CD4-positive, alpha-beta T cell (primary cell): ENCODE measurements at regions not wholly inside any gene's neighbourhood (a gene's known extent, or its start where the extent isn't known, plus 50 kb on each side); places are given as distances from the start of the nearest gene placed in this dataset.
A peak's percentile ranks its signal among the peaks of the same experiment; 100 is the strongest.

ENCODE experiments used
- ATAC-seq: fragments of 200-7000 bp; cut with Tn5 transposase; one replicate; pipeline ENCODE4 v1.10.0; 2022; ENCODE audit warnings: mild to moderate bottlenecking; ENCODE audit not compliant: poor library complexity
- CTCF ChIA-PET: fragments of 350-600 bp; sonication (Branson Sonifier 250); formaldehyde crosslinking; loops from one replicate; lab custom pipeline; 2021; ENCODE audit warnings: antibody characterized with exemption, inconsistent platforms; lab: Charles Lee
- POLR2A ChIA-PET: fragments of 350-600 bp; sonication (Branson Sonifier 250); formaldehyde crosslinking; loops from one replicate; lab custom pipeline; 2021; ENCODE audit warnings: antibody characterized with exemption, inconsistent platforms; lab: Charles Lee
- DNase-seq, 14 experiments: peaks; one replicate each; pipeline ENCODE4 v3.0.0-alpha.2; 2013 to 2020; ENCODE audit warnings: mixed read lengths in 2 of 14
- H3K27ac ChIP-seq, 2 donors: one replicate each; pipeline versions ENCODE4 v1.5.1 to v1.7.0; 2013; ENCODE audit warnings: low read length in 2 of 2, low read depth in 1 of 2, mild to moderate bottlenecking in 1 of 2
- H3K27me3 ChIP-seq, 2 experiments: 1 replicate in 1 of 2; 2 replicates in 1 of 2; pipeline versions ENCODE4 v1.6.1 to v1.7.0; 2013; ENCODE audit warnings: low read length in 2 of 2, control low read depth in 1 of 2, mild to moderate bottlenecking in 1 of 2, moderate library complexity in 1 of 2; ENCODE audit not compliant: insufficient read depth in 2 of 2, control insufficient read depth in 1 of 2
- H3K36me3 ChIP-seq: one replicate; pipeline ENCODE4 v1.6.1; 2013; ENCODE audit warnings: low read length, control low read depth; ENCODE audit not compliant: insufficient read depth
- H3K4me1 ChIP-seq: one replicate; pipeline ENCODE4 v1.6.1; 2013; ENCODE audit warnings: low read length, control low read depth; ENCODE audit not compliant: insufficient read depth
- H3K4me3 ChIP-seq: one replicate; pipeline ENCODE4 v1.5.1; 2013; ENCODE audit warnings: mild to moderate bottlenecking, low read length, moderate library complexity
- H3K9me3 ChIP-seq, 2 experiments: 1 replicate in 1 of 2; 2 replicates in 1 of 2; pipeline versions ENCODE4 v1.6.1 to v1.7.0; 2013; ENCODE audit warnings: low read length in 2 of 2, mild to moderate bottlenecking in 2 of 2, control low read depth in 1 of 2, moderate library complexity in 1 of 2; ENCODE audit not compliant: control insufficient read depth in 1 of 2, insufficient read depth in 1 of 2
- H3K27ac Mint-ChIP-seq: one replicate; pipeline ENCODE4 v1.8.0; 2020; ENCODE audit warnings: mixed read lengths
- H3K27me3 Mint-ChIP-seq: one replicate; pipeline ENCODE4 v1.8.0; 2021; ENCODE audit warnings: mixed read lengths
- H3K36me3 Mint-ChIP-seq: one replicate; pipeline ENCODE4 v1.8.0; 2021; ENCODE audit warnings: low read depth, mixed read lengths
- H3K4me1 Mint-ChIP-seq: one replicate; pipeline ENCODE4 v1.8.0; 2021; ENCODE audit warnings: low read depth, mixed read lengths
- H3K4me3 Mint-ChIP-seq: one replicate; pipeline ENCODE4 v1.8.0; 2020; ENCODE audit warnings: mild to moderate bottlenecking, mixed read lengths
- H3K9me3 Mint-ChIP-seq: one replicate; pipeline ENCODE4 v1.8.0; 2020; ENCODE audit warnings: mixed read lengths
- CTCF ChIP-seq: fragments of 200-600 bp; IDR thresholded peaks from one replicate; pipeline ENCODE4 v1.8.0; 2022; ENCODE audit warnings: antibody characterized with exemption, mild to moderate bottlenecking
- intact Hi-C, 2 experiments: fragments of 100-400 bp; cut with DNase I in 1 of 2; cut with micrococcal nuclease in 1 of 2; formaldehyde crosslinking; loops; one replicate each; pipeline versions ENCODE4 v1.15.1 to v1.9.0; 2023 to 2025; cut with DNase I, micrococcal nuclease

GRCh38 chr4:166230841-166231240 is 357.8 kb downstream of the TLL1 start:
- no peak for ATAC-seq
- Histone ChIP-seq H3K36me3 (no peaks in the 10 kb centered on the region), H3K4me1 (no peaks in the 10 kb centered on the region), H3K27ac (no peak overlapping the region), H3K27me3 (no peaks in the 10 kb centered on the region), H3K9me3 (peaks cover 0 to 14% of the 10 kb centered on the region in 2 experiments), H3K4me3 (no peak overlapping the region)
- Mint-ChIP-seq H3K4me1 (no peaks in the 10 kb centered on the region), H3K4me3 (no peak overlapping the region), H3K27ac (no peak overlapping the region), H3K36me3 (no peaks in the 10 kb centered on the region), H3K9me3 (peaks cover 3% of the 10 kb centered on the region), H3K27me3 (no peaks in the 10 kb centered on the region)
- CTCF ChIA-PET: no interaction called here
- intact Hi-C loops: no loop called here
- no peak for DNase-seq
- POLR2A ChIA-PET: no interaction called here
- no peak for TF ChIP-seq CTCF

- TF ChIP-seq CTCF: no peak
- POLR2A ChIA-PET: no interaction called here
- CTCF ChIA-PET: no interaction called here
Observed at GRCh38 chr4:166239354-166239753, 366.3 kb downstream of the TLL1 start.

GRCh38 chr4:166252487-166253402 is 379.7 kb downstream of the TLL1 start:
- Histone ChIP-seq H3K4me3 (no peak overlapping the region), H3K9me3 (no peaks in the 10 kb centered on the region), H3K36me3 (no peaks in the 10 kb centered on the region), H3K27me3 (no peaks in the 10 kb centered on the region), H3K4me1 (no peaks in the 10 kb centered on the region), H3K27ac (no peak overlapping the region)
- ChIA-PET CTCF (interaction anchor here (0.6 kb wide), 1 partner anchor 81 kb away, joined by 3 read pairs; no protein-coding TSS in a partner anchor), POLR2A (no interaction called here)
- Mint-ChIP-seq H3K36me3 (no peaks in the 10 kb centered on the region), H3K27ac (no peak overlapping the region), H3K27me3 (no peaks in the 10 kb centered on the region), H3K4me3 (no peak overlapping the region), H3K4me1 (no peaks in the 10 kb centered on the region), H3K9me3 (no peaks in the 10 kb centered on the region)
- intact Hi-C loops: no loop called here
- ATAC-seq (no peak), DNase-seq (peak in 2 of 14 experiments; percentile 6 to 12)
- no peak for TF ChIP-seq CTCF

More at GRCh38 chr4:166239354-166239753, 366.3 kb downstream of the TLL1 start:
- H3K4me3 ChIP-seq: no peak overlapping the region
- Mint-ChIP-seq H3K4me1 (no peaks in the 10 kb centered on the region), H3K4me3 (no peak overlapping the region), H3K27me3 (no peaks in the 10 kb centered on the region), H3K9me3 (peaks cover 4% of the 10 kb centered on the region), H3K36me3 (no peaks in the 10 kb centered on the region), H3K27ac (no peak overlapping the region)
- no peaks in the 10 kb centered on the region for H3K9me3 ChIP-seq
- no peak for DNase-seq
- H3K4me1 ChIP-seq: no peaks in the 10 kb centered on the region
- no peaks in the 10 kb centered on the region for H3K36me3 ChIP-seq
- H3K27ac ChIP-seq: no peak overlapping the region
- H3K27me3 ChIP-seq: no peaks in the 10 kb centered on the region
- intact Hi-C loops: no loop called here
- ATAC-seq: no peak
